ENCODE measurements at regions not wholly inside any gene's neighbourhood (a gene's known extent, or its start where the extent isn't known, plus 50 kb on each side); places are given as distances from the start of the nearest gene placed in this dataset.

DNA sequence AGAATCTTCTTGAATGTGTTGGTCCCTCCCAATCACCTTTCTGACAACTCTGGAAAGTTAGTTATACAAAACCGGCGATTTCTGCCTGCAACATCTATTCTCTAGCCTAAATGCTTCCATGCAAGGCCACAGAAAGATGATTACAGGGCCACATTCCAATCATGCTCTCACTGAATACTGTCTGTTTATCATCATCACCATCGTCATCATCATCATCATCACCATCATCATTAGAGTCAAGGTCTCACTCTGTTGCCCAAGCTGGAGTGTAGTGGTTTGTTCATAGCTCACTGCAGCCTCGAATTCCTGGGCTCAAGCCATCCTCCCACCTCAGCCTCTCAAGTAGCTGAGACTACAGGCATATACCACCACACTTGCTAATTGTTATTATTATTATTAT lies 521.2 kb upstream of the DAB1 start:
- Histone ChIP-seq H3K27ac (ENCODE audit: low read depth, low read length) (no peak overlapping the region), H3K27me3 (ENCODE audit: insufficient read depth, low read length) (no peaks in the 10 kb centered on the region), H3K4me1 (ENCODE audit: insufficient read depth, low read length) (no peaks in the 10 kb centered on the region), H3K79me2 (ENCODE audit: insufficient read depth, low read length) (no peaks in the 10 kb centered on the region), H3K9me3 (ENCODE audit: low read depth, low read length) (no peaks in the 10 kb centered on the region), H3K4me2 (ENCODE audit: insufficient read depth, low read length) (no peak overlapping the region), H3K36me3 (ENCODE audit: insufficient read depth, low read length) (no peaks in the 10 kb centered on the region), H3K4me3 (ENCODE audit: insufficient read depth, low read length) (no peak overlapping the region), H2AFZ (ENCODE audit: low read length) (no peak overlapping the region), H4K20me1 (ENCODE audit: insufficient read depth, low read length) (no peaks in the 10 kb centered on the region)
- TF ChIP-seq, protein P1, sequence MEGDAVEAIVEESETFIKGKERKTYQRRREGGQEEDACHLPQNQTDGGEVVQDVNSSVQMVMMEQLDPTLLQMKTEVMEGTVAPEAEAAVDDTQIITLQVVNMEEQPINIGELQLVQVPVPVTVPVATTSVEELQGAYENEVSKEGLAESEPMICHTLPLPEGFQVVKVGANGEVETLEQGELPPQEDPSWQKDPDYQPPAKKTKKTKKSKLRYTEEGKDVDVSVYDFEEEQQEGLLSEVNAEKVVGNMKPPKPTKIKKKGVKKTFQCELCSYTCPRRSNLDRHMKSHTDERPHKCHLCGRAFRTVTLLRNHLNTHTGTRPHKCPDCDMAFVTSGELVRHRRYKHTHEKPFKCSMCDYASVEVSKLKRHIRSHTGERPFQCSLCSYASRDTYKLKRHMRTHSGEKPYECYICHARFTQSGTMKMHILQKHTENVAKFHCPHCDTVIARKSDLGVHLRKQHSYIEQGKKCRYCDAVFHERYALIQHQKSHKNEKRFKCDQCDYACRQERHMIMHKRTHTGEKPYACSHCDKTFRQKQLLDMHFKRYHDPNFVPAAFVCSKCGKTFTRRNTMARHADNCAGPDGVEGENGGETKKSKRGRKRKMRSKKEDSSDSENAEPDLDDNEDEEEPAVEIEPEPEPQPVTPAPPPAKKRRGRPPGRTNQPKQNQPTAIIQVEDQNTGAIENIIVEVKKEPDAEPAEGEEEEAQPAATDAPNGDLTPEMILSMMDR (IDR thresholded peaks at IDR 0.05; ENCODE audit: extremely low read depth, low read depth, low read length) = no peak
- DNase-seq (ENCODE audit: insufficient read length, low spot score, missing footprints) = no peak

DNA sequence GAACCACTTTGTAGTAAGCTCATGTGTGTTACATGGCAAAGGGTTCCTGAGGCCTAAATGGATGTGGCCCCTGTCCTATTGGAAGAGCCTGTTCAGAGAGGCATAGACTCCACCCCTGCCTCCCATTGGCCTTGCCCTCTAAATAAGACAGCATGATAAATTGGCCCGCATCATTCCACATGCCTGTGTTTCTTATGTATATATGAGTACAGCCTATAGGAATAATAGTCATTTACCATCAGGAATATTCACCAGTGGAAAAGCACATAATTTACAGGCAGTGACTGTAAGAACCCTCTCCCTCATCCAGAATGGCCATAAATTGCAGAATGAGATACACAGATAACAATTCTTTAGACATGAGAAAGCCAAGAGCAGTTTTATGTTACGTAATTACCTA lies 519.5 kb upstream of the DAB1 start:
- H3K36me3 ChIP-seq (ENCODE audit: insufficient read depth, low read length) = no peaks in the 10 kb centered on the region
- H3K4me2 ChIP-seq (ENCODE audit: insufficient read depth, low read length) = no peak overlapping the region
- no peak overlapping the region for H2AFZ ChIP-seq (ENCODE audit: low read length)
- H3K79me2 ChIP-seq (ENCODE audit: insufficient read depth, low read length) = no peaks in the 10 kb centered on the region
- no peaks in the 10 kb centered on the region for H3K4me1 ChIP-seq (ENCODE audit: insufficient read depth, low read length)
- H4K20me1 ChIP-seq (ENCODE audit: insufficient read depth, low read length) = no peaks in the 10 kb centered on the region
- no peaks in the 10 kb centered on the region for H3K27me3 ChIP-seq (ENCODE audit: insufficient read depth, low read length)
- DNase-seq (ENCODE audit: insufficient read length, low spot score, missing footprints) = no peak
- no peaks in the 10 kb centered on the region for H3K9me3 ChIP-seq (ENCODE audit: low read depth, low read length)
- H3K4me3 ChIP-seq (ENCODE audit: insufficient read depth, low read length) = no peak overlapping the region
- TF ChIP-seq, protein P1 (IDR thresholded peaks at IDR 0.05; ENCODE audit: extremely low read depth, low read depth, low read length) = no peak
- no peak overlapping the region for H3K27ac ChIP-seq (ENCODE audit: low read depth, low read length)

DNA sequence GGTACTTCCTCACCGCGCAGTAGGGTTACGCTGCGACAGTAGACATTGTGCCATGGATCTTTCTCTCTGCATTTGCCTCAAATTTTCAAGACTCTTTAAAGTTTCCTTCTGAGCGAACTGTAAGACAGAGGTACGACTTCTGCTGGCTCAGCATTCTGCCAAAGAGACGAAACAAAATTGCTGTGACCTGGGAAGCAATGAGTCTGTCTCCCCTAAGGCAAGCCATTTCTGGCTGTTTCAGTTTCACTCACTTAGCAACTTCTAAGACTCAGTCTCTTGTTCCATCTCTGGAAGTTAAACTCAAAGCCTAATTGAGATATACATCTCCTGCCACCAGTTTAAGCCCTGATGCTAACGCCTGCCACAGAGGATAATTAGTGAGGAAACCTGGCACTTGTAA lies 510.9 kb upstream of the DAB1 start:
- no peak overlapping the region for H2AFZ ChIP-seq (ENCODE audit: low read length)
- H3K4me1 ChIP-seq (ENCODE audit: insufficient read depth, low read length) = no peaks in the 10 kb centered on the region
- H3K27me3 ChIP-seq (ENCODE audit: insufficient read depth, low read length) = no peaks in the 10 kb centered on the region
- no peaks in the 10 kb centered on the region for H4K20me1 ChIP-seq (ENCODE audit: insufficient read depth, low read length)
- TF ChIP-seq, protein P1 (IDR thresholded peaks at IDR 0.05; ENCODE audit: extremely low read depth, low read depth, low read length) = no peak
- no peaks in the 10 kb centered on the region for H3K36me3 ChIP-seq (ENCODE audit: insufficient read depth, low read length)
- no peaks in the 10 kb centered on the region for H3K9me3 ChIP-seq (ENCODE audit: low read depth, low read length)
- DNase-seq (ENCODE audit: insufficient read length, low spot score, missing footprints) = no peak
- no peaks in the 10 kb centered on the region for H3K79me2 ChIP-seq (ENCODE audit: insufficient read depth, low read length)
- no peak overlapping the region for H3K4me3 ChIP-seq (ENCODE audit: insufficient read depth, low read length)
- no peak overlapping the region for H3K27ac ChIP-seq (ENCODE audit: low read depth, low read length)
- H3K4me2 ChIP-seq (ENCODE audit: insufficient read depth, low read length) = no peak overlapping the region

DNA sequence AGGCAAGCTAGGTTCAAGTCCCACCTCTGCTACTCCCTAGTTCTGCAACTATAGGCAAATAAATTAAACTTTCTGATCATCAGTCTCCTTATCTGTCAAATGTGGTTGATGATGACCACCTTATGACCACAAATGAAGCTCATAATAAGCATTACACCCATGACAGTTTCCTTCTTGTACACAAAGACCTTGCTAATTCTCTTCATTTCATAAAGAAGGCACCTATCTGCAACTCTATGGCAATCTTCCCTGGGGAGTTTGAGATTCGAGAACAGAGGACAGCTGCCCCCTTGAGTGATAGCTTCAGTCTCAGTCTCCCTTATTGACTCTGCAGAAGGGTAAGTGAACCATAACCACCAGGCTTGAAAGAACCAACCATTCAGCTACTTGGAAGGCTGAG lies 503.1 kb upstream of the DAB1 start:
- Histone ChIP-seq H3K4me1 (ENCODE audit: insufficient read depth, low read length) (no peaks in the 10 kb centered on the region), H3K79me2 (ENCODE audit: insufficient read depth, low read length) (no peaks in the 10 kb centered on the region), H3K36me3 (ENCODE audit: insufficient read depth, low read length) (no peaks in the 10 kb centered on the region), H3K4me3 (ENCODE audit: insufficient read depth, low read length) (no peak overlapping the region), H3K4me2 (ENCODE audit: insufficient read depth, low read length) (no peak overlapping the region), H3K9me3 (ENCODE audit: low read depth, low read length) (no peaks in the 10 kb centered on the region), H3K27ac (ENCODE audit: low read depth, low read length) (no peak overlapping the region), H2AFZ (ENCODE audit: low read length) (no peak overlapping the region), H4K20me1 (ENCODE audit: insufficient read depth, low read length) (no peaks in the 10 kb centered on the region), H3K27me3 (ENCODE audit: insufficient read depth, low read length) (no peaks in the 10 kb centered on the region)
- TF ChIP-seq, protein P1 (IDR thresholded peaks at IDR 0.05; ENCODE audit: extremely low read depth, low read depth, low read length) = no peak
- DNase-seq (ENCODE audit: insufficient read length, low spot score, missing footprints) = no peak
